Ovary (tissue), 7 donors: ENCODE measurements at regions not wholly inside any gene's neighbourhood (a gene's known extent, or its start where the extent isn't known, plus 50 kb on each side); places are given as distances from the start of the nearest gene placed in this dataset.
A peak's percentile ranks its signal among the peaks of the same experiment; 100 is the strongest.

Experiments
- DNase-seq, 5 donors: peaks; one replicate each; pipeline ENCODE4 v3.0.0-alpha.2; 2019 to 2020
- H3K27ac ChIP-seq, 2 donors: fragments of 200-600 bp; one replicate each; pipeline versions ENCODE4 v1.5.1 to v1.8.0; 2019 to 2022
- H3K27me3 ChIP-seq: fragments of 200-600 bp; one replicate; pipeline ENCODE4 v1.8.0; 2022
- H3K36me3 ChIP-seq: fragments of 200-600 bp; sonication (generic); one replicate; pipeline ENCODE4 v1.5.1; 2019
- H3K4me1 ChIP-seq: one replicate; pipeline ENCODE4 v1.8.1; 2013; ENCODE audit warnings: mild to moderate bottlenecking, moderate library complexity; ENCODE audit not compliant: insufficient read depth
- H3K4me3 ChIP-seq: fragments of 200-600 bp; sonication (generic); one replicate; pipeline ENCODE4 v1.5.1; 2017
- H3K9me3 ChIP-seq, 2 donors: fragments of 200-600 bp in 1 of 2; sonication (generic) in 1 of 2; one replicate each; pipeline versions ENCODE4 v1.5.1 to v1.8.1; 2013 to 2019; ENCODE audit warnings: mild to moderate bottlenecking in 1 of 2, moderate library complexity in 1 of 2
- CTCF ChIP-seq, 3 donors: fragments of 450-650 bp in 2 of 3; fragments of 200-600 bp in 1 of 3; IDR thresholded peaks; one replicate each; pipeline versions ENCODE4 v1.5.1 to v1.8.0; 2016 to 2022; ENCODE audit warnings: antibody characterized with exemption in 3 of 3, mild to moderate bottlenecking in 1 of 3
- EP300 ChIP-seq: sonication (generic); formaldehyde crosslinking; IDR thresholded peaks from one replicate; pipeline ENCODE4 v1.6.1; 2017; ENCODE audit warnings: antibody characterized with exemption
- POLR2A ChIP-seq: fragments of 450-650 bp; IDR thresholded peaks from one replicate; pipeline ENCODE4 v1.6.1; 2017; ENCODE audit warnings: antibody characterized with exemption, mild to moderate bottlenecking, moderate library complexity
- WGBS, 3 donors: extraction: QIAGEN DNeasy Blood & Tissue Kit in 1 of 3; methylation state at CpG; one replicate each; pipeline versions ENCODE4 v1.1.5 to v1.1.7; 2013 to 2017; 5-methylcytosine and 5-hydroxymethylcytosine counted together
- intact Hi-C, 4 donors: fragments of 100-400 bp; cut with DNase I; formaldehyde crosslinking; loops; one replicate each; pipeline versions ENCODE4 v1.11.0 to v1.15.1; 2022 to 2023
- donor health status: DM: no; HTN: no; CAD: no; lungs with moderate emphysema.
- donor health status: DM: no; HTN: no; CAD: no.
- donor health status: Bipolar disorder and iron deficiency.
- donor health status: DM: no; HTN: no; CAD: no.
- donor health status: DM: yes; HTN: yes; CAD: no.

- H3K9me3 ChIP-seq: no peaks in the 10 kb centered on the region
- no peak for TF ChIP-seq CTCF (IDR thresholded peaks at IDR 0.05)
- TF ChIP-seq EP300: no peak
- TF ChIP-seq POLR2A: no peak
- no peak for DNase-seq
- no peaks in the 10 kb centered on the region for H3K36me3 ChIP-seq
- no peaks in the 10 kb centered on the region for H3K4me1 ChIP-seq
- intact Hi-C loops: no loop called here
- H3K27ac ChIP-seq: no peak overlapping the region
- 63 to 88% (median 79%) methylated on average over 10 of the region's 10 CpGs for WGBS, 3 donors
- H3K27me3 ChIP-seq: no peaks in the 10 kb centered on the region
- H3K4me3 ChIP-seq: no peak overlapping the region
Measured at GRCh38 chr15:31465083-31465955, 138.7 kb downstream of the KLF13 start.

GRCh38 chr15:31467361-31467760 lies 140.7 kb downstream of the KLF13 start:
- Histone ChIP-seq H3K4me3 (no peak overlapping the region), H3K9me3 (no peaks in the 10 kb centered on the region), H3K27ac (no peak overlapping the region), H3K36me3 (no peaks in the 10 kb centered on the region), H3K27me3 (no peaks in the 10 kb centered on the region), H3K4me1 (no peaks in the 10 kb centered on the region)
- 49 to 64% (median 52%) methylated on average over 7 of the region's 7 CpGs for WGBS, 3 donors
- TF ChIP-seq EP300 (no peak), CTCF (IDR thresholded peaks at IDR 0.05) (no peak), POLR2A (no peak)
- intact Hi-C loops: no loop called here
- peak in 1 of 5 donors; percentile 8 for DNase-seq

- Histone ChIP-seq H3K4me1 (peaks cover 5% of the 10 kb centered on the region), H3K27me3 (no peaks in the 10 kb centered on the region), H3K36me3 (no peaks in the 10 kb centered on the region), H3K9me3 (no peaks in the 10 kb centered on the region), H3K27ac (no peak overlapping the region), H3K4me3 (no peak overlapping the region)
- intact Hi-C loops: no loop called here
- 82 to 88% (median 86%) methylated on average over 23 to 24 of the region's 24 CpGs for WGBS, 3 donors
- no peak for TF ChIP-seq CTCF (IDR thresholded peaks at IDR 0.05)
- TF ChIP-seq EP300: no peak
- TF ChIP-seq POLR2A: no peak
- peak in 1 of 5 donors; percentile 9 for DNase-seq
Measured at GRCh38 chr15:31468911-31469785, 142.5 kb downstream of the KLF13 start.

GRCh38 chr15:31469786-31470525 lies 143.3 kb downstream of the KLF13 start:
- WGBS, 3 donors: 74 to 85% (median 83%) methylated on average over 6 of the region's 6 CpGs
- Histone ChIP-seq H3K9me3 (no peaks in the 10 kb centered on the region), H3K27me3 (no peaks in the 10 kb centered on the region), H3K27ac (no peak overlapping the region), H3K4me3 (no peak overlapping the region), H3K4me1 (peaks cover 5% of the 10 kb centered on the region), H3K36me3 (no peaks in the 10 kb centered on the region)
- intact Hi-C loops: no loop called here
- TF ChIP-seq CTCF (IDR thresholded peaks at IDR 0.05) (no peak), EP300 (no peak)
- peak in 1 of 5 donors; percentile 3 for DNase-seq
